ENCODE measurements at regions not wholly inside any gene's neighbourhood (a gene's known extent, or its start where the extent isn't known, plus 50 kb on each side); places are given as distances from the start of the nearest gene placed in this dataset.
"Not testable (repeated sequence)": the region's sequence is repeated elsewhere in the genome, so short reads cannot be mapped to it uniquely, and the experiment has no call there.

- no peak for DNase-seq (ENCODE audit: low spot score)
Measured at GRCh38 chr10:57959318-57960006, 308.2 kb downstream of the IPMK start.

- no peak for DNase-seq (ENCODE audit: low spot score)
Measured at GRCh38 chr10:57955076-57955475, 312.6 kb downstream of the IPMK start.

GRCh38 chr10:57952741-57953140 is 315.0 kb downstream of the IPMK start:
- DNase-seq (ENCODE audit: low spot score): no peak

GRCh38 chr10:57950442-57950974 is 317.2 kb downstream of the IPMK start:
- no peak for DNase-seq (ENCODE audit: low spot score)

- no peak for DNase-seq (ENCODE audit: low spot score)
Measured at GRCh38 chr10:57948796-57949195, 318.9 kb downstream of the IPMK start.

- DNase-seq (ENCODE audit: low spot score): no peak
Measured at GRCh38 chr10:57946833-57947232, 320.9 kb downstream of the IPMK start.

- no peak for DNase-seq (ENCODE audit: low spot score)
Measured at GRCh38 chr10:57943701-57944100, 324.0 kb downstream of the IPMK start.

- no peak for DNase-seq (ENCODE audit: low spot score)
Measured at GRCh38 chr10:57925045-57925444, 342.6 kb downstream of the IPMK start.

GRCh38 chr10:57921140-57921539 is 346.6 kb downstream of the IPMK start:
- no peak for DNase-seq (ENCODE audit: low spot score)

GRCh38 chr10:57919864-57920263 is 347.8 kb downstream of the IPMK start:
- DNase-seq (ENCODE audit: low spot score): no peak

GRCh38 chr10:57917019-57917418 is 350.7 kb downstream of the IPMK start:
- DNase-seq (ENCODE audit: low spot score): no peak

GRCh38 chr10:57905861-57906260 is 361.8 kb downstream of the IPMK start:
- DNase-seq (ENCODE audit: low spot score): peak; percentile 18

GRCh38 chr10:57905010-57905409 is 362.7 kb downstream of the IPMK start:
- DNase-seq (ENCODE audit: low spot score): no peak

- DNase-seq (ENCODE audit: low spot score): no peak
Measured at GRCh38 chr10:57898231-57898630, 369.5 kb downstream of the IPMK start.

GRCh38 chr10:57897611-57898010 is 370.1 kb downstream of the IPMK start:
- DNase-seq (ENCODE audit: low spot score): no peak

GRCh38 chr10:57894361-57894760 is 373.3 kb downstream of the IPMK start:
- no peak for DNase-seq (ENCODE audit: low spot score)

GRCh38 chr10:57891201-57892006 is 376.3 kb downstream of the IPMK start:
- DNase-seq (ENCODE audit: low spot score): no peak

GRCh38 chr10:57890691-57891090 is 377.0 kb downstream of the IPMK start:
- DNase-seq (ENCODE audit: low spot score): no peak

- DNase-seq (ENCODE audit: low spot score): not testable (repeated sequence)
Measured at GRCh38 chr10:57885618-57885968, 382.1 kb downstream of the IPMK start.

GRCh38 chr10:57884965-57885617 is 382.6 kb downstream of the IPMK start:
- no peak for DNase-seq (ENCODE audit: low spot score)

- no peak for DNase-seq (ENCODE audit: low spot score)
Measured at GRCh38 chr10:57884407-57884806, 383.3 kb downstream of the IPMK start.

GRCh38 chr10:57880446-57881227 is 387.1 kb downstream of the IPMK start:
- no peak for DNase-seq (ENCODE audit: low spot score)
